GM19025 (cell line): ENCODE measurements at regions not wholly inside any gene's neighbourhood (a gene's known extent, or its start where the extent isn't known, plus 50 kb on each side); places are given as distances from the start of the nearest gene placed in this dataset.
"Not testable (repeated sequence)": the region's sequence is repeated elsewhere in the genome, so short reads cannot be mapped to it uniquely, and the experiment has no call there.

Experiments
- ATAC-seq: cut with Tn5 transposase; IDR thresholded peaks from one replicate; pipeline ENCODE4 v1.9.1; 2021; ENCODE audit warnings: mild to moderate bottlenecking, low read depth, moderate library complexity; ENCODE audit not compliant: unreplicated experiment

- ATAC-seq, result no peak
Observed at GRCh38 chr6:121748376-121748775, 312.9 kb downstream of the GJA1 start.

GRCh38 chr6:121748850-121749249, 313.4 kb downstream of the GJA1 start:
- no peak for ATAC-seq

- ATAC-seq, result no peak
Observed at GRCh38 chr6:121755485-121755884, 320.0 kb downstream of the GJA1 start.

GRCh38 chr6:121756666-121757065, 321.2 kb downstream of the GJA1 start:
- no peak for ATAC-seq

GRCh38 chr6:121759370-121759769, 323.9 kb downstream of the GJA1 start:
- ATAC-seq, result no peak

GRCh38 chr6:121760191-121760590, 324.7 kb downstream of the GJA1 start:
- no peak for ATAC-seq

- ATAC-seq, result no peak
Observed at GRCh38 chr6:121760745-121761144, 325.3 kb downstream of the GJA1 start.

- ATAC-seq, result peak; percentile 92
Observed at GRCh38 chr6:121764493-121764892, 329.0 kb downstream of the GJA1 start.

- no peak for ATAC-seq
Observed at GRCh38 chr6:121765060-121765459, 329.6 kb downstream of the GJA1 start.

- no peak for ATAC-seq
Observed at GRCh38 chr6:121767211-121767610, 331.8 kb downstream of the GJA1 start.

GRCh38 chr6:121770943-121771342, 335.5 kb downstream of the GJA1 start:
- peak; percentile 28 for ATAC-seq

- ATAC-seq, result peak; percentile 78
Observed at GRCh38 chr6:121771937-121772720, 336.7 kb downstream of the GJA1 start.

- ATAC-seq, result no peak
Observed at GRCh38 chr6:121776054-121776453, 340.6 kb downstream of the GJA1 start.

- no peak for ATAC-seq
Observed at GRCh38 chr6:121780325-121781321, 345.2 kb downstream of the GJA1 start.

- ATAC-seq, result no peak
Observed at GRCh38 chr6:121791396-121792315, 356.2 kb downstream of the GJA1 start.

- ATAC-seq, result no peak
Observed at GRCh38 chr6:121794630-121795029, 359.2 kb downstream of the GJA1 start.

- ATAC-seq, result not testable (repeated sequence)
Observed at GRCh38 chr6:121797598-121797997, 362.2 kb downstream of the GJA1 start.

GRCh38 chr6:121798126-121798525, 362.7 kb downstream of the GJA1 start:
- not testable (repeated sequence) for ATAC-seq

GRCh38 chr6:121799574-121799973, 364.1 kb downstream of the GJA1 start:
- no peak for ATAC-seq

GRCh38 chr6:121800047-121800446, 364.6 kb downstream of the GJA1 start:
- ATAC-seq, result no peak
